Esophagus (tissue), 2 donors: ENCODE measurements at regions not wholly inside any gene's neighbourhood (a gene's known extent, or its start where the extent isn't known, plus 50 kb on each side); places are given as distances from the start of the nearest gene placed in this dataset.

Source experiments
- H3K27ac ChIP-seq, 2 donors: one replicate each; pipeline ENCODE4 v1.5.1; 2013; ENCODE audit warnings: low read depth in 2 of 2, mild to moderate bottlenecking in 2 of 2, inconsistent platforms in 1 of 2, low read length in 1 of 2, moderate library complexity in 1 of 2
- H3K27me3 ChIP-seq, 2 donors: one replicate each; pipeline ENCODE4 v1.6.1; 2013; ENCODE audit warnings: low read length in 2 of 2, control low read depth in 1 of 2, mild to moderate bottlenecking in 1 of 2; ENCODE audit not compliant: insufficient read depth in 2 of 2, control insufficient read depth in 1 of 2
- H3K36me3 ChIP-seq, 2 donors: one replicate each; pipeline ENCODE4 v1.6.1; 2013; ENCODE audit warnings: low read length in 1 of 2; ENCODE audit not compliant: control insufficient read depth in 2 of 2, insufficient read depth in 2 of 2
- H3K4me1 ChIP-seq, 2 donors: one replicate each; pipeline ENCODE4 v1.6.1; 2013; ENCODE audit warnings: low read length in 1 of 2; ENCODE audit not compliant: control insufficient read depth in 2 of 2, insufficient read depth in 2 of 2
- H3K4me3 ChIP-seq, 2 donors: one replicate each; pipeline ENCODE4 v1.5.1; 2013; ENCODE audit warnings: low read length in 2 of 2, mild to moderate bottlenecking in 2 of 2, low read depth in 1 of 2, moderate library complexity in 1 of 2
- H3K9me3 ChIP-seq, 2 donors: one replicate each; pipeline ENCODE4 v1.6.1; 2013; ENCODE audit warnings: mild to moderate bottlenecking in 2 of 2, low read depth in 1 of 2, low read length in 1 of 2, moderate library complexity in 1 of 2; ENCODE audit not compliant: control insufficient read depth in 2 of 2, insufficient read depth in 1 of 2
- WGBS, 2 donors: extraction: QIAGEN DNeasy Blood & Tissue Kit; methylation state at CpG; one replicate each; pipeline ENCODE4 v1.1.7; 2013; 5-methylcytosine and 5-hydroxymethylcytosine counted together
- donor health status: healthy with polysubstance abuse.
- donor health status: Bipolar disorder and iron deficiency.

DNA sequence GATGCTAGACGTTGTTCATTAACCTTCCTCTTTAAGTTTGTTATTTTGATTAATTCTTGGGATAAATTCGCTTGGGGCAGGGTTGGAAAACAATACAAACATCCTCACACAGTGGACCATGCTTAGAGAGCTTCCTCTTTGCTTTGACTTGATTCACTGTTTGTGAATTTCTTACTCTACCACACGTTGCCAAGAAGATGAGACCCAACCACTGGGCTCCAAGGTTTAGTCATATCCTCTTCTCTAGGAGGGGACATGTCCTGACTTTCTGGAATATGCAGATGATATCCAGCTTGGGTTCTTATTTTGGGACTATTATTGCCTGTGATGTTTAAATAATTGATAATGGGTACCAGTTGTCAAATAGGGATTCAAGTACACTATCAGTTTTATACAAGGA is 428.2 kb downstream of the ATP23 start:
- WGBS, 2 donors, result 64 to 71% methylated on average over 3 of the region's 3 CpGs
- no peaks in the 10 kb centered on the region for H3K27me3 ChIP-seq

DNA sequence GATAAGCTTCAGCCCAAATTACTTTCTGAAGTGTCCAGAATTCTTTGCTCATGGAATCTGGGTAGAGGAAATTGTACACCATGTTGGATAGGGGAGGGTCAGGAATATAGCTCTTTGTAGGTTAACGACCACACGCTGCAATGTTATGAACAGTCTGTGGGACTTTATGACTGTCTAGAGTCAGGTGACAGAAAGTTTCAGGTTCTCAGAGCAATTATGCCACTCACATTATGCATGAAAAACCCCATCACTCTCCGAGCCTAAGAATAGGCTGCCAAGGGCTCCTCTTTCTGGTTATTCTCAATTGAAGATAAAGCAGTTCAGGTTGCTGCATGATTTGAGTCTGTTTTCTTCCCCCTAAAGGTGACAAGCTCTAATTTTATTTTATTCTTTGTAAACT is 430.9 kb downstream of the ATP23 start:
- H3K27ac ChIP-seq, result no peak overlapping the region
- no peak overlapping the region for H3K4me3 ChIP-seq
- no peaks in the 10 kb centered on the region for H3K27me3 ChIP-seq
- no peaks in the 10 kb centered on the region for H3K36me3 ChIP-seq
- H3K9me3 ChIP-seq, result peaks cover 0 to 3% of the 10 kb centered on the region in 2 donors
- no peaks in the 10 kb centered on the region for H3K4me1 ChIP-seq
- WGBS, 2 donors, result 84 to 89% methylated on average over 3 of the region's 3 CpGs

More for the DNA sequence above, 428.2 kb downstream of the ATP23 start:
- Histone ChIP-seq H3K36me3 (no peaks in the 10 kb centered on the region), H3K4me3 (no peak overlapping the region), H3K4me1 (no peaks in the 10 kb centered on the region), H3K9me3 (peaks cover 0 to 3% of the 10 kb centered on the region in 2 donors), H3K27ac (no peak overlapping the region)

DNA sequence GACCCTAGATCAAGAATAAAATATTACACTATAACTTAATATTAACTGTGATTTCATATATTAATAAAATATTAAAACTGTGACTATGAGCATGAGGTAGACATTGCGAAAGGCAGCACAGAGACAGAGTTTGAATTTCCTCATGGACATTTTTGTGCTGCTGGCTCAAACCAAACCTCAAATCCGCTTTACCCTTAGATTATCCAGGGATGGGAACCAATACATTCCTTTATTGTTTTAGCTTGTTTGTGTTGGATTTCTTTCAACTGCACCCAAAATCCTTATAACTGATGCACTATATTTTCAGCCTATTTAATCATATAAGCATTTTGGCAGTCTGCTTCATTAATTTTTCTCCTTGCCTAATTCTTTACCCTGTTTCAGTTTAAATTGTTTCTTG is 436.7 kb downstream of the ATP23 start:
- Histone ChIP-seq H3K4me1 (no peaks in the 10 kb centered on the region), H3K4me3 (no peak overlapping the region), H3K36me3 (no peaks in the 10 kb centered on the region), H3K27me3 (no peaks in the 10 kb centered on the region), H3K9me3 (no peaks in the 10 kb centered on the region), H3K27ac (no peak overlapping the region)
- 59 to 76% methylated on average over 2 of the region's 2 CpGs for WGBS, 2 donors

DNA sequence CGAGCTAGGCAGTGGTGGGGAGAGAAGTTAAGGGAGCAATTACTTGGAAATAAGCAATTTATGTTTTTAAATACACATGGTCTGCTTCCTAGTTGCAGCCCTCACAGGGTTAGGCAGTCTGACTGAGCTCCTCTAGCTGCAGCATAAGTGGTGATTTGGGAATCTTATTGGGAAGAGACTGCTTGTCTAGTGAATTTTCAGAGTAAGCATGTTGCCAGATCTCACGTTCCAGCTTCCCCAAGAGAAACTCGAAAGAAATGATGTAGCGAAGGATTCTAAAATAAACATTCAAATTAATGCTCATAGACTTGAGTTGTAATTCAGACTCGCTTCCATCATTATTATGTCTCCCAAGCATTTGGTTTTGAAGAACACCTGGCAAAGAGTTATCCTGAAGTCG is 440.2 kb downstream of the ATP23 start:
- H3K36me3 ChIP-seq, result no peaks in the 10 kb centered on the region
- 82 to 87% methylated on average over 6 of the region's 6 CpGs for WGBS, 2 donors
- H3K27me3 ChIP-seq, result no peaks in the 10 kb centered on the region
- no peak overlapping the region for H3K27ac ChIP-seq
- no peaks in the 10 kb centered on the region for H3K4me1 ChIP-seq
- no peak overlapping the region for H3K4me3 ChIP-seq
- H3K9me3 ChIP-seq, result no peaks in the 10 kb centered on the region

DNA sequence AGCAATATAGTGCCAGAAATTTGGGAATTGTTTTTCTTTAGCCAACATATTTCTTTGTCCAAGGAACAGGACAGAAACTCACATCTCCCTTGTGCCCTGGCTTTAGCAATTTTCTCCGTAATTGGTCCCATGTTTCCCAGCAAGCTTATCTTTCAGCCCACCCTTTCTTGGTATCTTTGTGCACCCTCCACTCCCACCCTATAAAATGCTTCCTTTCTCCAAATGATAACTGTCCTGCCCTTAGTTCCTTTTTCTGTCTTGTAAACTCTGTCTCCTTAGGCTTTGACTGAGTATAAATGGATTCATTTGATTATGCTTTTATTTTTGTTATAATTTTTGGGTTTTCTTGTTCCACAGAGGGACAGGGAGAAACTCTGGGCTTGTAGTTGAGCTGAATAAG is 442.8 kb downstream of the ATP23 start:
- H3K27me3 ChIP-seq, result no peaks in the 10 kb centered on the region
- no peaks in the 10 kb centered on the region for H3K36me3 ChIP-seq
- H3K27ac ChIP-seq, result no peak overlapping the region
- H3K9me3 ChIP-seq, result no peaks in the 10 kb centered on the region
- 75 to 88% methylated on average over 1 of the region's 1 CpG for WGBS, 2 donors
- no peak overlapping the region for H3K4me3 ChIP-seq
- H3K4me1 ChIP-seq, result no peaks in the 10 kb centered on the region

DNA sequence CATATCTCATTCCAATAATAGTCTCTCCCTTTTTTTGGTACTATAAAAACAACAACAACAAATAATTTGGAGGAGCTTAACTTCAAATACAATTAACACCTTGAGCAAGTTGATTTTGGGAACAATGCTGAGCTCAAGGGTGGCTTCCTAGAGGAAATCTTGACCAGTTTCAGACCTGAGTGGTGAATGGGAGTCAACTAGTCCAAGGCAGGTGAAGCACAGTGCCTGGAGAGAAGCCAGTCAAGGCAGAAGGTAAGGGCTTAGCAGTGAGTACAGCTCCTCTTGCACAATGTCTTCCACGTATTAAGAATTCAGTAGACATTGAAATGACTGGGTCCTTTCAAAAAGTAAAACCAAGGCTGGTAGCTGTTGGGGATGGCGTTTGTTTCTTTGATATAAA is 444.8 kb downstream of the ATP23 start:
- Histone ChIP-seq H3K36me3 (no peaks in the 10 kb centered on the region), H3K27ac (no peak overlapping the region), H3K4me1 (no peaks in the 10 kb centered on the region), H3K9me3 (no peaks in the 10 kb centered on the region), H3K27me3 (no peaks in the 10 kb centered on the region), H3K4me3 (no peak overlapping the region)
- 69 to 72% methylated on average over 2 of the region's 2 CpGs for WGBS, 2 donors

DNA sequence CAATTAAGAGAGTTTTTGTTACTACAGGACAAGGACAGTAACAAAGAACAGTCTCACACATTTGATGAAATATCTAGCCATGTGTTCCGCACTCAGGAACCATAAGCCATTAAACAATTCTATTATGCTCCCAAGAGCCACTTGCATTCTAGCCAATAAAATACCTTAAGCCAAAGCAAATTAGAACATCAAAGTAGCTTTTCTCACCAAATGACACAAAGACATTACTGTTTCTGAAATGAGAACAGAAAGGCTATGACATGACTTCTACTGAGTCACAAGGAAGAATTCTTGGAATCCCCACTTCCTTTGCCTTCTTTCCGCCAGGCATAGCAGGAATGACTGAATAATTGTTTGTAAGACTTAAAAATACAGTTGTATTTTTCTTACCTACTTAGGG is 445.8 kb downstream of the ATP23 start:
- Histone ChIP-seq H3K4me3 (no peak overlapping the region), H3K27me3 (no peaks in the 10 kb centered on the region), H3K27ac (no peak overlapping the region), H3K4me1 (no peaks in the 10 kb centered on the region), H3K9me3 (no peaks in the 10 kb centered on the region), H3K36me3 (no peaks in the 10 kb centered on the region)
- WGBS, 2 donors, result 63 to 80% methylated on average over 2 of the region's 2 CpGs

DNA sequence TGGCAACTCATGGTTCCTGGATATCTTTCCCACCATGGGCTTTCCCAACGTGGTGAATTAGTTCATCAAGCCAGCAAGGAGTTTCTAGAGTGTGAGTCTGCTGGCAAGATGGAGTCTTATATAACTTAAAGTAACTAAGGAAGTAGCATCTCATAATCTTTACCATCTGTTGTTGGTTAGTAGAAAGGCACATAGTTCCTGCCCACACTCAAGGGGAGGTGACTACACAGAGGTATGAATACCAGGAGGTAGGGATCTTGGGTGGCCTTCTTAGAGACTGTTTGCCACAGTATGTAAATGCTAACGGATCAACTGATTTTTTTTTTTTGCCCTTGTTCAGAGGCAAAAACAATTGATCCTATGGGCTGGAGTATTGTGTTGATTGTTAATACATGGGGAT is 446.9 kb downstream of the ATP23 start:
- H3K27ac ChIP-seq, result no peak overlapping the region

DNA sequence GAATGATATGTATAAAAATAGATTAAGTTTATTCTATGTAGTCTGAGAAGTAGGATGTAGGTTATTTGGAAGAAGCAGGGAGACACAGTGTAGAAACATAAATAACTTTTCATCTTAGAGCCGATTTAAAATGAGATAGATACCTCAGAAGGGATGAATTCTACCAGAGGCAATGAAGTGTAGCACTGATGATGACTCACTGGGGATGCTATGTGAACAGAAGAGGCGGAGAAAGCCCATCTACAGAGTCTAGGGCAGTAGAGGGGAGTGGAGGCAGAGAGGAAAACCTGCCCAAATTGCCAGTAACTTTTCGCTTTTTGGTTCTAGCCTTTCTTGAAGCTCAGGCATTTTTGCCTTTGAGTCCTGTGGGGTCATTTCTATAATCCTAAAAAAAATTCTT is 451.8 kb downstream of the ATP23 start:
- WGBS, 2 donors, result 79% methylated on average over 3 of the region's 3 CpGs
- Histone ChIP-seq H3K36me3 (no peaks in the 10 kb centered on the region), H3K27ac (no peak overlapping the region)

More for the DNA sequence above, 446.9 kb downstream of the ATP23 start:
- H3K36me3 ChIP-seq, result no peaks in the 10 kb centered on the region
- no peak overlapping the region for H3K4me3 ChIP-seq
- WGBS, 2 donors, result 79 to 81% methylated on average over 2 of the region's 2 CpGs
- no peaks in the 10 kb centered on the region for H3K4me1 ChIP-seq
- no peaks in the 10 kb centered on the region for H3K9me3 ChIP-seq
- no peaks in the 10 kb centered on the region for H3K27me3 ChIP-seq

DNA sequence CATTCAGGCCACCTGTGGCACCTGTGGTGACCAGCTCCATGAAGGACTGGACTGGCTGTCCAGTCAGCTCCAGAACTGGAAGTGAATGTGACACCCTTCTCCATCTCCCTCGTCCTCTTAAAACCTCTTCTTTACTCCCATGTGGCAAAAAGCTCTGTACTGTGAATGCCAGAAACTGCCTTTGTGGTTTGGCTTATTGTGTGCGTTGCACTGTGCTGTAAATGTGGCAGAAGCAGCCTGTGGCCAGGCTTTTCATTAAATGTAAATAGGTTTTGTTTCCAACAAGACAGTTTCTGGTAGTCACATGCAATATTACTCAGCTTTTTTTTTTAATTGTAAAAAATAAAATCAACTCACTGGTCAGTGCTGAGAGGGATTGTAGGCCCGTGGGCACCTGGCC is 453.7 kb downstream of the ATP23 start:
- H3K9me3 ChIP-seq, result no peaks in the 10 kb centered on the region
- H3K36me3 ChIP-seq, result no peaks in the 10 kb centered on the region
- no peaks in the 10 kb centered on the region for H3K27me3 ChIP-seq
- H3K4me3 ChIP-seq, result no peak overlapping the region
- H3K27ac ChIP-seq, result no peak overlapping the region
- no peaks in the 10 kb centered on the region for H3K4me1 ChIP-seq
- WGBS, 2 donors, result 82% methylated on average over 3 of the region's 3 CpGs

More for the DNA sequence above, 451.8 kb downstream of the ATP23 start:
- Histone ChIP-seq H3K4me3 (no peak overlapping the region), H3K4me1 (no peaks in the 10 kb centered on the region), H3K27me3 (no peaks in the 10 kb centered on the region), H3K9me3 (no peaks in the 10 kb centered on the region)
